NCI-H82 (cell line): ENCODE measurements at regions not wholly inside any gene's neighbourhood (a gene's known extent, or its start where the extent isn't known, plus 50 kb on each side); places are given as distances from the start of the nearest gene placed in this dataset.

ENCODE experiments used
- DNase-seq: peaks from one replicate; lab custom pipeline; 2025; lab: John Stamatoyannopoulos, UW

- DNase-seq: no peak
Observed at GRCh38 chr7:76149847-76150691, 51.6 kb upstream of the SRRM3 start.
